ENCODE measurements at regions not wholly inside any gene's neighbourhood (a gene's known extent, or its start where the extent isn't known, plus 50 kb on each side); places are given as distances from the start of the nearest gene placed in this dataset.

- Histone ChIP-seq H3K9ac (ENCODE audit: insufficient read depth, low read length) (no peak overlapping the region), H3K79me2 (ENCODE audit: control insufficient read depth, insufficient read depth, low read length) (no peaks in the 10 kb centered on the region), H4K20me1 (ENCODE audit: control insufficient read depth, extremely low read depth, insufficient read depth, low read length) (no peaks in the 10 kb centered on the region), H3K4me2 (ENCODE audit: extremely low read depth, insufficient read depth, low read length) (no peak overlapping the region), H3K4me1 (ENCODE audit: control insufficient read depth, extremely low read depth, insufficient read depth, low read length) (no peaks in the 10 kb centered on the region), H3K9me3 (ENCODE audit: control insufficient read depth, insufficient read depth, low read depth, low read length) (no peaks in the 10 kb centered on the region), H3K27ac (ENCODE audit: insufficient read depth, low read length) (no peak overlapping the region), H3K4me3 (replicated peaks in 1 of 4; ENCODE audit: control extremely low read depth in 1 of 4, insufficient read depth in 1 of 4, low read depth in 3 of 4, low read length in 4 of 4) (no peak overlapping the region), H3K36me3 (ENCODE audit: control insufficient read depth, insufficient read depth, low read length) (no peaks in the 10 kb centered on the region), H3K27me3 (ENCODE audit: control insufficient read depth, insufficient read depth, low read length) (no peaks in the 10 kb centered on the region), H2AFZ (ENCODE audit: low read length) (no peak overlapping the region)
- TF ChIP-seq EZH2 (IDR thresholded peaks at IDR 0.05; ENCODE audit: low read length, missing control alignments), result no peak
- TF ChIP-seq, protein P1, sequence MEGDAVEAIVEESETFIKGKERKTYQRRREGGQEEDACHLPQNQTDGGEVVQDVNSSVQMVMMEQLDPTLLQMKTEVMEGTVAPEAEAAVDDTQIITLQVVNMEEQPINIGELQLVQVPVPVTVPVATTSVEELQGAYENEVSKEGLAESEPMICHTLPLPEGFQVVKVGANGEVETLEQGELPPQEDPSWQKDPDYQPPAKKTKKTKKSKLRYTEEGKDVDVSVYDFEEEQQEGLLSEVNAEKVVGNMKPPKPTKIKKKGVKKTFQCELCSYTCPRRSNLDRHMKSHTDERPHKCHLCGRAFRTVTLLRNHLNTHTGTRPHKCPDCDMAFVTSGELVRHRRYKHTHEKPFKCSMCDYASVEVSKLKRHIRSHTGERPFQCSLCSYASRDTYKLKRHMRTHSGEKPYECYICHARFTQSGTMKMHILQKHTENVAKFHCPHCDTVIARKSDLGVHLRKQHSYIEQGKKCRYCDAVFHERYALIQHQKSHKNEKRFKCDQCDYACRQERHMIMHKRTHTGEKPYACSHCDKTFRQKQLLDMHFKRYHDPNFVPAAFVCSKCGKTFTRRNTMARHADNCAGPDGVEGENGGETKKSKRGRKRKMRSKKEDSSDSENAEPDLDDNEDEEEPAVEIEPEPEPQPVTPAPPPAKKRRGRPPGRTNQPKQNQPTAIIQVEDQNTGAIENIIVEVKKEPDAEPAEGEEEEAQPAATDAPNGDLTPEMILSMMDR (conservative IDR thresholded peaks at IDR 0.05 in 1 of 2, IDR thresholded peaks at IDR 0.05 in 1 of 2; ENCODE audit: low read depth in 1 of 2, low read length in 2 of 2), result no peak
- DNase-seq (ENCODE audit: low read depth in 2 of 2), result no peak
Observed at GRCh38 chr2:129904532-129905446, 74.7 kb upstream of the RAB6C start.

DNA sequence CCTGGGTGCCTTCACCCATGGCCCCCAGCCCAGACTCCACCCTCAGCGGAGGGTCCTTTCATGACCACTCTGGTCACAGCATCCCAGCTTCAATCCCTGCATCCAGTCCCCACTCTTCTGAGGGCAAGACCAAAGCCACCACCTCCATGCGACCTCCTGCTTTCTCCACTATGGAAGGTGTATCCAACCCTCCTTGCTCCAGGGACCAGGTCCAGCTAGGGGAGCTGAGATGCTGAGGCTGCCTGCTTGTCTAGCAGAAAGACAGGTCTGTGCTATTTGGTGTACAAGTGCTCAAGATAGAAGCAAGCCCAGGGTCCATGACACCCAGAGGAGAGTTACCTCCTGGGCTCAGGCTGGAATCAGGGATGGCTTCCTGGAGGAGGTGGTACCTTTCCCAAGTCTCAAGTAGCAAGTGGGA is 73.8 kb upstream of the RAB6C start:
- H3K9me3 ChIP-seq (ENCODE audit: control insufficient read depth, insufficient read depth, low read depth, low read length), result no peaks in the 10 kb centered on the region
- no peak overlapping the region for H3K9ac ChIP-seq (ENCODE audit: insufficient read depth, low read length)
- H3K27me3 ChIP-seq (ENCODE audit: control insufficient read depth, insufficient read depth, low read length), result no peaks in the 10 kb centered on the region
- no peak overlapping the region for H3K27ac ChIP-seq (ENCODE audit: insufficient read depth, low read length)
- H4K20me1 ChIP-seq (ENCODE audit: control insufficient read depth, extremely low read depth, insufficient read depth, low read length), result no peaks in the 10 kb centered on the region
- no peak overlapping the region for H3K4me3 ChIP-seq (replicated peaks in 1 of 4; ENCODE audit: control extremely low read depth in 1 of 4, insufficient read depth in 1 of 4, low read depth in 3 of 4, low read length in 4 of 4)
- H2AFZ ChIP-seq (ENCODE audit: low read length), result no peak overlapping the region
- H3K79me2 ChIP-seq (ENCODE audit: control insufficient read depth, insufficient read depth, low read length), result no peaks in the 10 kb centered on the region
- DNase-seq (ENCODE audit: low read depth in 2 of 2), result no peak
- TF ChIP-seq EZH2 (IDR thresholded peaks at IDR 0.05; ENCODE audit: low read length, missing control alignments), result no peak
- TF ChIP-seq, protein P1 (conservative IDR thresholded peaks at IDR 0.05 in 1 of 2, IDR thresholded peaks at IDR 0.05 in 1 of 2; ENCODE audit: low read depth in 1 of 2, low read length in 2 of 2), result no peak
- H3K4me2 ChIP-seq (ENCODE audit: extremely low read depth, insufficient read depth, low read length), result no peak overlapping the region
- no peaks in the 10 kb centered on the region for H3K36me3 ChIP-seq (ENCODE audit: control insufficient read depth, insufficient read depth, low read length)
- H3K4me1 ChIP-seq (ENCODE audit: control insufficient read depth, extremely low read depth, insufficient read depth, low read length), result no peaks in the 10 kb centered on the region

DNA sequence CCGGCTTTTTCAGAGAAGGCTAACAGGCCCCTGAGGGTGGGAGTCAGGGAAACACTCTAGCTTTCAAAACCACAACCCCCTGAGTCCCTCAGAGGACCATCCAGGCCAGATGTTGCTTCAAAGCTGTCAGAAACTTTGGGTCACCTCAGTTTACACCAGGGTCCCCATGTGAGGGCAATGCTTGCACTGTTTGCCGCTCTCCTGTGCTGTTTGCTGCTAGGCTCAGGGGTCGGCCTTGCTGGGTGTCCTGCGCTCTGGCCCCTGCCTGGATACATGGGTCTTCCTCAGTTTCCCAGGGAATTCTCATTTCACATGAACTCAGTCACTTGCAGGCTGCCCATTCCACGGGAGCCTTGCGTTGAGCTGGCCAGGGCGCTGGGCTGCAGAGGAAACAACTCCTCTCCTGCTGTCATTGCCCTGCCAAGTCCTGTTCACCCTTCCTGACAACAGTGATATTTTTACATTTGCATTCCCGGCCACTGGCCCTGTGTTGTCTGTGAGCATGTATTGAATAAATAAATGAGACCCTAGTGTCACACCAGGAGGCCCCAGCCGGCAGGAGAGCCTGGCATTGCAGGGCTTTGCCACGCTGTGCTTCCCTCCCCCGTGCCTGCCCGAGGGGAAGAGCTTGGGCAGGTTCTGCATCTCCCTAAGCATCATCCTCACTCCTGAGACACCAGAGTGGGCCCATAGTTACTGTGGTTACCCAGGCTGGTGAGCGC is 73.2 kb upstream of the RAB6C start:
- DNase-seq (ENCODE audit: low read depth in 2 of 2), result no peak
- Histone ChIP-seq H2AFZ (ENCODE audit: low read length) (no peak overlapping the region), H3K27me3 (ENCODE audit: control insufficient read depth, insufficient read depth, low read length) (no peaks in the 10 kb centered on the region), H4K20me1 (ENCODE audit: control insufficient read depth, extremely low read depth, insufficient read depth, low read length) (no peaks in the 10 kb centered on the region), H3K4me2 (ENCODE audit: extremely low read depth, insufficient read depth, low read length) (no peak overlapping the region), H3K79me2 (ENCODE audit: control insufficient read depth, insufficient read depth, low read length) (no peaks in the 10 kb centered on the region), H3K9ac (ENCODE audit: insufficient read depth, low read length) (no peak overlapping the region), H3K4me1 (ENCODE audit: control insufficient read depth, extremely low read depth, insufficient read depth, low read length) (no peaks in the 10 kb centered on the region), H3K9me3 (ENCODE audit: control insufficient read depth, insufficient read depth, low read depth, low read length) (no peaks in the 10 kb centered on the region), H3K4me3 (replicated peaks in 1 of 4; ENCODE audit: control extremely low read depth in 1 of 4, insufficient read depth in 1 of 4, low read depth in 3 of 4, low read length in 4 of 4) (no peak overlapping the region), H3K36me3 (ENCODE audit: control insufficient read depth, insufficient read depth, low read length) (no peaks in the 10 kb centered on the region), H3K27ac (ENCODE audit: insufficient read depth, low read length) (no peak overlapping the region)
- TF ChIP-seq, protein P1 (conservative IDR thresholded peaks at IDR 0.05 in 1 of 2, IDR thresholded peaks at IDR 0.05 in 1 of 2; ENCODE audit: low read depth in 1 of 2, low read length in 2 of 2), result no peak
- no peak for TF ChIP-seq EZH2 (IDR thresholded peaks at IDR 0.05; ENCODE audit: low read length, missing control alignments)
